EL (cell line): ENCODE measurements at regions not wholly inside any gene's neighbourhood (a gene's known extent, or its start where the extent isn't known, plus 50 kb on each side); places are given as distances from the start of the nearest gene placed in this dataset.

Experiments used
- DNase-seq: peaks from one replicate; pipeline ENCODE4 v3.0.0-alpha.2; 2016

- DNase-seq = no peak
Measured at GRCh38 chr2:230643576-230644291, 68.9 kb upstream of the CAB39 start.

DNA sequence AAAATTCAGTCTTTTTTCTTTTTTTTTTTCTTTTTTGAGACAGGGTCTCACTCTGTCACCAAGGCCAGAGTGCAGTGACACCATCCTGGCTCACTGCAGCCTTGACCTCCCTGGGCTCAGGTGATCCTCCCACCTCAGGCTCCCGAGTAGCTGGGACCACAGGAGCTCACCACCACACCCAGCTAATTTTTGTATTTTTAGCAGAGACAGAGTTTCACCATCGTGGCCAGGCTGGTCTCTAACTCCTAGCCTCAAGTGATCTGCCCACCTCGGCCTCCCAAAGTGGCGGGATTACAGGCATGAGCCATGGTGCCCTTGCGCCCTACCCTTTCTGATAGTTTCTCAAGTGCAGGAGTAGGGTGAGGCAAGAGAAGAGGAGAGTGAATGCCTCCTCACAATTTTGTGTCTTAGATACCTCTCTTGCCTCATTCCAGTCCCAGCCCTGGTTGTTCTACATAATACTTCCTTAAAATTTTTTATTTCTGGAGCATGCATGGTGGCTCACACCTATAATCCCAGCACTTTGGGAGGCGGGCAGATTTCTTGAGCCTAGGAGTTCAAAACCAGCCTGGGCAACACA, 68.2 kb upstream of the CAB39 start:
- DNase-seq = no peak

- DNase-seq = no peak
Measured at GRCh38 chr2:230648356-230648755, 64.3 kb upstream of the CAB39 start.

DNA sequence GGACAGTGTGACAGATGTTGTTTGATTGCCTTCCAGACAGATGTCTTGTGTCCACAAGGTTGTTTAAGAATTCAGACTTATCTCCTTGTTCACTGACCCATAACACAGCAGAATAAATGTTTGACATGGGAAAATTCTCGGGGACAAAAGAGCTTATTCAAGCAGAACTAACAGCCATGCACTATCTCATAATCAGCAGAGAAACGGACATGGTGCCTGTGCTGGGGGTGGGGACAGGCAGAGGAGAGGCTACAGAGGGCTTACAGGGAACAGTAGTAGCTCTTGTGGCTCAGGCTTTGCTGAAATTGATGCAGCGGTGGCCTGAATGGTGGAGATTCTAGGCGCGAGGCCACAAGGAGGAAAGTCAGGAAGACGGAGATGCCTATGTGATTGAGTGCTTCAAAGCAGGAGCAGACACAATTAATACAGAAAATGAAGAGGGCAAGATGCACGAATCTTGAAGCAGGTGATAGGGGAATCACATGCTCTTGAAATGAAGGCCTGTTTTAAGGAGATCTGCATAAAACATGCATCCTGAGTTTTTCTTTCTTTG, 62.0 kb upstream of the CAB39 start:
- no peak for DNase-seq

- DNase-seq = no peak
Measured at GRCh38 chr2:230654057-230654456, 58.6 kb upstream of the CAB39 start.

- DNase-seq = no peak
Measured at GRCh38 chr2:230657462-230657861, 55.2 kb upstream of the CAB39 start.

DNA sequence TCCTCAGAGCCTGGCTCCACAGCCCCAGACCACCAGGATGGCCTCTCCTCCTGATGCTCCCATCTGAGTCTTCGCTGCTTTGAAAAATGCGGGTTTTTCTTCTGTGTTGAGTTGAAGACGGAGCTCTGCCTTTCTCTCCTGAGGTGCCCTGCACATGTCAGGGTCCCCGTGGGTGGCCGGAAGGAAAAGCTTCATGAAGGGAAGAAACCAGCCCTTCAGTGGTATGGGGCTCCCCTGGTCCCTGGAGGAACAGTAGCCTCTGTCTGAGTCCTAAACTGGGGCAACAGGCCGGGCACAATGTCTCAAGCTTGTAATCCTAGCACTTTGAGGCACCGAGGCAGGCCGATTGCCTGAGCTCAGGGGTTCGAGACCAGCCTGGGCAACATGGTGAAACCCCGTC, 54.7 kb upstream of the CAB39 start:
- DNase-seq = no peak

- no peak for DNase-seq
Measured at GRCh38 chr2:230658577-230658876, 54.1 kb upstream of the CAB39 start.

DNA sequence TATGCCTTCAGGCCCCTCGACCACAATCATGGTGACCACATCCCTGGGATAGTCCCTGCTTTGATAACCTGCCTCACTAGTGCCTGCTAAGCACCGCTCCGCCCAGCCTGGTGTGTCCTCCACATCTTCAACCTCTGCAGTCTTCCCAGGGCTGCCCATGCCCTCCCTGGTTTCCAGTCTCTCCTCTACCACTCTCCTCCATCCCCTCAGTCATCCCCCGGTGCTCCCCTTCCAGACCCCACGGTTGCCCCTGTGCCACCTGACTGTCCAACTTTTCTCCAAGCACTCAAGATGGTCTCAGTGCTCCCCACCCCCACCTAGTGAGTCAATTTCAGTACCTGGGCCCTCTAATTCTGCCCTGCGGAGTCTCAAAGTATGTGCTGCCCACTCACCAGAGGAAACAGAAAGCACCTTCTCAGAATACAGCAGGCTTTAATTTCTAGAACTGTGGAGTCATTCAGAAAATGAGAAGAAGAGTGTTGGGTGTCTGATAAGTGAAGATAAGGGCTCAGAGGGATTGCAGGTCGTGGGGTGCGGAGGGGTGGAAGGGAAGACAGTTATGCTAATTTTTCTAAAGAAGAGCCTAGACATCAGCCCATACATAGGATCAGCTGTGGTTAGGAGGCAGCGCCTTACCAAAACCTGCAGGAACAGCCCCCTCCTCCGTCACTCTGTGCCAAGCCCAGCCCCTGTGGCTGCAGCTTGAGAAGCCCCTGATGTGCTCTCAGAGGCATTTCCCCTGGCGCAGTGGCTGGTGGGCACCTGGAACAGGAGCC, 53.6 kb upstream of the CAB39 start:
- no peak for DNase-seq

GRCh38 chr2:230660294-230661060, 52.2 kb upstream of the CAB39 start:
- no peak for DNase-seq

GRCh38 chr2:230661072-230661957, 51.3 kb upstream of the CAB39 start:
- no peak for DNase-seq
